Stimulated activated CD4-positive, alpha-beta T cell treated with anti-CD3 and anti-CD28 coated beads, Interleukin-4, amount 100 ng/mL, for 1 hour (primary cell): ENCODE measurements at regions not wholly inside any gene's neighbourhood (a gene's known extent, or its start where the extent isn't known, plus 50 kb on each side); places are given as distances from the start of the nearest gene placed in this dataset.

Experiments
- DNase-seq: peaks from one replicate; pipeline ENCODE4 v3.0.0-alpha.2; 2020

DNA sequence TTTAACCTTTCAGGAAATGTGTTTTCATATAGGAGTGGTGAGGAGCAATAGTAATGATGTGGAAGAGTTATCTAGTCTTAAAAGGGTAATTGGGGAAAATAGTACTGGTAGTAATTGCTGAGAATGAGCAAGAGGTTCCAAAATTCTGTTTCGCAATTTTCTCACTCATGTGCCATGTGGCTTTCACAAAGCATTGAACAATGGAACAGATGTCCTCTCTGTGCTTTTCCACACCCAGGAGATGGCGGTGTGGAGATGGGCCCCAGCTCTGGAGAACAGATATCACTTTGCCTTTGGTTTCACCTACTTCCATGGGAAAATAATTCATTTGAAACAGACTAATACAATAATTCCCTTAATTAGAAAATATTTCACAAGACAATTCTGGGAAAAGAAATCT, 170.0 kb upstream of the SLC10A2 start:
- DNase-seq = no peak

DNA sequence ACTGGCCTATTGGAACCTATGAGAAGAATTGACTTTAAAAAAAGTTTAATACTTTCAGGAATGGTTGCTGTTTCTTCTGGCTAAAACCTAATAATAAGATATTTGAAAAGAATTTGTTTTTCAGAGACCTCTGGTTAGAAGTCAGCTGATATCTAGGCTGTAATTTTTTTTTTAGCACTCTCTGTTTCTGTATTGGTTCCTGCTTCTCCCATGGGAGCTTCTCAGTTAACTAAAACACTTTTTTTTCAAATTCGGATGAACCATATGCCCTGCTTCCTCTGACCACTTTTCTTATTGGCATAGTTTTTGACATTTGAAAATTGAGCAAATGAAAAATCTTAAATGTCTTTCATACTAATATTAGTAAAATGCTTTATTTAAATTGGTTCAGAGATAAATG, 163.5 kb upstream of the SLC10A2 start:
- no peak for DNase-seq

DNA sequence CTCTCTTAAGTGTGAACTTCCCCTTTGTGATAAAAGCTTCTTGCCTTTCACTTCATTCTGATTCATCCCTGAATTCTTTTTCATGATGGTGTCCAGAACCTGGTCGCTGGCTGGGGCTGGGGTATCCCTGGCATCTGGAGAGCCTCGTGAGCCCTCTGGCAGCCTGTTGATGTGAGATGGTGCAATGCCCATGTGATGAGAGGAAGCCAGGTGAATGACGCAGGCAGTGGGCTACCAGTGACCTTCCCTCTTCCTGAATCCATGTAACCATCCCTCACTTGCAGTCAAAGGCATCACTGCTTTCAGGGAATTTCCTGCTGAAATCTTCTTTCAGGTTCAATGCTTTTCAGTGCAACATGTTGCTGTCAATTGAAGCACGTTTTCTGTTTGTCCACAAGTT, 158.6 kb upstream of the SLC10A2 start:
- no peak for DNase-seq

DNA sequence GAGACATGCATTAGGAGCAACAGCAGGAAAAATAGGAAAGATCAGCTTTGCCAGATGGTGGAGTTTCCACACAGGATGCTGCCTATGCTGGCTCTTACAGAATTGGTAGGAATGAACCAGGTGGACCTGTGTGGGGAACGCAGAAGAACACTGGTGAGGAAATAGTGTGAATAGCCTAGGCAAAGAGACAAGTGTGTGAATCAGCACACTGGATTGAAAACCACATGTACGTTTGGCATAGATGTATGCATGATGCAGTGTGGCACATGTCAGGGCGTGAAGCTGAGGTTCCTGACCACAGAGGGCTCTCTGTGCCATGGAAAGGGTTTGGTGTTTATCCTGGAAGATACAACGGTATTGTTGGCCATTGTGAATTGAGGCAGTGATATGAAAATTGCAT, 156.5 kb upstream of the SLC10A2 start:
- no peak for DNase-seq

DNA sequence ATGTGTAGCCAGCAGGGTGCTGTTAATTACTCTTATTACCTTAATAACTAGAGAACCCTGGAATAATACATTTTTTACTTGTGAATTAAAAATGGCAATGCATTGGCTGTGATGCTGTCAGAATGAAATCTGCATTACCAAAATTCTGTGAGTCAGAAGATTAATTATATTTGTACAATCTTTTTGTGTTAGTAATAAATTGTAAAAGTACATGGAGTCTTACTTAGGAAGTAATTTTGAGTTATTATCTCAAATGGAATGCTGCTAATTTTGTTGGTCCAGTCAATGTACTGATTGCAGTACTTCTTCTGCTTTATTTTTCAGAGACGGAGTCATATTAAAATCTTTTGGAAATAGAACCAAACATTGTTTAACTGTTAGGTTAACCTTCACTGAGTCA, 152.0 kb upstream of the SLC10A2 start:
- no peak for DNase-seq

DNA sequence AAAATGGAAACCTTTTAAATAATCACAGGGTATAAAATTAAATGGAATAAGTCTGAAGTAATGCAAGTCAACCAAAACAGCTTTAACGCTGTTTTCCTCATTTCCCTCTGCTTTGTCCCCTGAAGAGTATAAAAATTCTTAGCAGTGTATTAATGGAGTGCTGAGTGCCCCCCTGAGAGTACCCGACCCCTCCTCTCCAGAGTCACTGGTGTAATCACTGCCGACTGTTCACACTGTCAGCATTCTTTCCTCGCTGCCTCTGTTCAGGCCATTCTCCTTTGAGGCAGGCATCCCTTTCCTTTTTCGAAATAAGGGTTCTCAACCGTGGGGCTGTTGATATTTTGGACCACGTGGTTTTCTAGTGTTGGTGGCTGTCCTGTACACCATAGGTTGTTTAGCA, 146.9 kb upstream of the SLC10A2 start:
- no peak for DNase-seq

DNA sequence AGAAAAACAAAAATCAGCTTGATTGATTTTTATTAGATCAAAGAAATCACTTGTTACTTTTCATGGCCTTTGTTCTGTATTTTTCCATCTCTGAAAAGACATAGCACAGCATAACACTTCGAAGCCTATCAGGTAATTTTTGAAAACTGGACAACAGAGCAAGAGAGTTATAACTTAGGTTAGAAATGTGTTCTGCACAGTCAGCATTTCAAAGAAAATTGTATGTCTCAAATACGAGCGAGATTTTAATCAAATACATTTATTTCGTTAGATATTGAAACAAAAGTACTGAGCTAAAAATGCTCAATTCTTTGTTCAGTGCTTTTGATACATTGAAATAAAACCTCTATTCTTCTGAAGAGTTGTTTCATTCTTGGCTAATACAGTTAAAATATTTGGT, 144.1 kb upstream of the SLC10A2 start:
- DNase-seq = no peak

DNA sequence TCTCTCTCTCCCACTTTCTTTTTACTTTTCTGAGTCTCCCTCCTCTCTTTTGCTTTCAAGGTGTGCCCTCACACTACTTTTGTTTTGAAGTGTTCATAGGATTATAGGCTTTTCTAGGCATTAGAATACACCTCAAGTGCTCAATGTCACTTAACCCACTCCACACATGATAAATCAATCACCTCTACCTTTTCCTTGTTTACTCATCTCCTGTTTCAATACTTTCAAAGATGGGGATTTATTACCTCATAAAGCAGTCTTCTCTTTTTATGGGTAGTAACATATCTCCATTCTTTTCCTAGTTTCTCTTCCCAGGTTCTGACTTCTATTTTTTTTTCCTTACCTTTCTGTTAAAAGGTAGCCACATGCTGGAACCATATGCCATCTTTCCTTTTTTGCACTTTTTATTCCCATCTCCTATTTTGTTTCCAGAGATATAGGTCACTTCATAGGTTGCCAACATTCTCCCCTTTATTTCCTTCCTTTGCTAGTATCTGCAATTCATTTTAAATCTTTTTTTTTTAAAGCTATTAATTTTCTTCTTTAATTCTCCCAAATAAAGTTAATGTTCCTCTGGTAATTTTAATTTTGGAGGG, 137.6 kb upstream of the SLC10A2 start:
- DNase-seq = no peak

DNA sequence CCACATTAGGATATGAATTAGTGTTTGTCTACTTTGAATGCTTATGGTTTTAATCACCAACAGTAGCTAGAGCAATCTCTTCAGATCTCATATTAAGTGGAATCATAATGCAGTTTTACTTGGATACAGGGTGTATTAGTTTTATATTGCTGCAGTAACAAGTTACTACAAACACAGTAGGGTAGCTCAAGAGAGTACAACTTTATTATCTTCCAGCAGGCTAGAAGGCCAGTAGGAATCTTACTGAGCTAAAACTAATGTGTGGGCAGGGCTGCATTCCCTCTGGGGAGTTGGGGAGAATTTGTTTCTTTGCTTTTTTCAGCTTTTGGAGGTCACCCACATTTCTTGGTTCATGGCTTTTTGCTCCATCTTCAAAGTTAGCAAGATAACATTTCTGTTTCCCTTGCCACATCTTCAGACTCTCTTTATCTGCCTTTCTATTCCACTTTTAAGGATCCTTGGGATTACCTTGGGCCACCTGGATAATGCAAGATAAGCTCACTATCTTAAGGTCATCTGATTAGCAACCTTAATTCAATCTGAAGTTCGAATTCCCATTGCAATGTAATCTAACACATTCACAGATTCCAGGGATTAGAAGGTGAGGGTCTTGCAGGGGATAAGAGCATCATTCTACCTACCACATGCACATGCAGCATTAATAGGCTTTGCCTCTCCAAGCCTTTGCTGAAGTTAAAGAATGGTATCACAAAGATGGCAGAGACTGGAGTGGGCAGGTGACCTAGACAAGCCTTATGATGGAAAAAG, 134.1 kb upstream of the SLC10A2 start:
- DNase-seq = no peak

DNA sequence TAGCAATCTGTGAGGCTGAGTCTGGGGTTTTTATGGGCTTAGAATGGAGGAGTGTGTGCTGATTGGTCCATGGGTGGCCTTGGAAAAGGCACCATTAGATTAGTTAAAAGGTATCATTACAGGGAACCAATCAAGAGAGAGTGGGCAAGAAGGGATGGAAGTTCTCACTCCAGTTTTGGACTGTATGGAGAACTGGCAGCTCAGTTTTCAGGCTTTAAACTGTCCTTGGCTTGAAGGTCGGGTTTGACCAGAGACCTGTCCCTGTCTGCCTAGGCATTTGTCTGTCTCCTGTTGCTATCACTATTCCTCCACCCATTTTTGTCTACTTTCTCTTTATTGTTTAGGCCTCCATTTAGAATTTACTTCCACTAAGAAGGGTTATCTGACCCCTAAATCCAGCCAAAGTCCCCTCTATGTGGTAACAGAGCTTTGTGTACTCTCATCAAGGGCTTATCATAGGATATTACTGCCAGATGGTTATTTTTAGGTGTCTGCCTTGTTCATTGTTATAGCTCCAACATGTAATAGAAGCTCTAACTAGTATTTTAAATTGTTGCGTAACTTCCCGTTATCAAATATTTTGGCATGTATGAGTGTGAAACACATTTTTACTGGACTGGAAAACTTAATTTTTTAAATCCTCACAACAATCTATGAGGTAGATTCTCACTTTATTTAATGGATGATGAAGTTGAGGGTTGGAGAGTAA, 133.3 kb upstream of the SLC10A2 start:
- DNase-seq = no peak

DNA sequence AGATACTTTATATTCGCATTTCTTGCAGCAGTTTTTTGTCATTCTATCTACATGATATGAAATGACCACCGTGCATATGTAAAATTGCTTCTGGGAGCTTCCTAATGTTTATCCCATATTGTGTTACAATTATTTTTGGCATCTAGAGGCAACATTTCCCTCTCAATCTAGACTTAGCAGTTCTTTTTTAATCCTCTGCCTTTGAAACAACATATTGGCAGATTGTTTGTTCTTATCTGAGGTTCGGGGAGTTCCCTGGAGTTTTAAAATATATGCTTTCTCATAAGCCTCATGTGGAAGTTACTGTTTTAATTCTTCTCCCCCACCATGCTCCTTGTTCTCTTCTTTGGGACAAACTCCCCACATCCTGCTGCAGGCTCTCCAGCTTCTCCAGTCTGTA, 130.1 kb upstream of the SLC10A2 start:
- DNase-seq = no peak

DNA sequence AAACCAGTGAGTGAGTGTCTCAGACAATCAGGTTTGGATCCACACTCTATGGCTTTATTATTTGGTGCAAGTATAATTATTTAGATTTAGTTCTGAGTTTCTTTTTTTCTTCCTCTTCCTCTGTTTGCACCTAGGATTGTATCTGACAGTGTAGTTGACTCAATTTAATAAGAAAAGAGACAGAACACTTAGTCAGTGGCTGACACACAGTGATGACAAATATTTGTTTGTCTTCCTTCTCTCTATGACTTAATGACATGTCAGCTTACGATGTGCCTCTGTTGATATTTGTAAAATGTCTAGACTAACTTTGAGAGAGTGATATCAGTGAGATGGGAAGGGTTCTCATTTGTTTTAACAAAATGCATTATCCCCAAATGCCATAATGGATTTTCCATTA, 129.5 kb upstream of the SLC10A2 start:
- no peak for DNase-seq

DNA sequence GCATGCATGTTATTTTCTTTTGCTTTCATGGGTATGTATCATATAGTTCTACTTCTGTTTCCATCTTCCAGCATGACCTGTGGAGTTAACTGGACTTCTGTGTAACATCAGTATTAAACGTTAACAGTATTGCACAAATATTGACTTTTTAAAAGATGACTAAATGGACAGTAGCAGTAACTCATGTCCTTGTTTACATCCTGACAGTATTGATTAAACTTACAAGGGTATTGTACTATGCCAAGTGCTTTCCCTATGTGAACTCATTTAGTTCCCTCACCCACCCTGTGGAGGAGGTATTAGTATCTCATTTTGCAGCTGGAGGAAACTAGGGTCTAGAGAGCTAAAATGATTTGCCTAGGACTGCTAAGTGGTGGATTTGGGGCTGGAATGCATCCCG, 128.7 kb upstream of the SLC10A2 start:
- no peak for DNase-seq

DNA sequence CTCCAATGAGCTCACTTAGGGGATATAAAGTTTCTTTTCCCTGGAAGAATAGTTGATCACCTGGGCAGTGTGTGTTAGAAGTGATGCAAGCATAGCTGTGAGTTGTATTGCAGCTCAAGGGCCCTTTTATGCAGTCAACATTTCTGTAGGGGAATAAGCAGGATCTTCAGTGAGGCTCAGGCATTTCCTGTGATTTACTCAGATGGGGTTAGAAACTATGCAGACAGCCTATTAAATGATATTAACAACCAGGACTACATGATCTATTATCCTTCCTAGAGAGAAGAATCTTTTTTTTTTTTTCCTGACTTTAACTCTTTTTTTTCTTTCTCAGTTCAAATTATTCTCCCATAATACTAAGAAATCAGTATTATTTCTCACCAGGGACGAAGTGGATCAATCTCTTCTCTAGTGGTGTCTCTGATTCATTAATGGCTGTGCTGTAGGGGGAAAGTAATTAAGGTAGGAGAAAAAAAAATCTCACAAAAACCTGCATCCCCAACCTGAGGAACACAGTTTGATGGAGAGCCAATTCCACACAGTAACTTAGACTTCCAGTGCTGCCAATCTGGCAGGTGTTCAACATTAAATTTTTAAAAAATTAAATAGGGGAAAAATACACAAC, 126.4 kb upstream of the SLC10A2 start:
- DNase-seq = no peak

DNA sequence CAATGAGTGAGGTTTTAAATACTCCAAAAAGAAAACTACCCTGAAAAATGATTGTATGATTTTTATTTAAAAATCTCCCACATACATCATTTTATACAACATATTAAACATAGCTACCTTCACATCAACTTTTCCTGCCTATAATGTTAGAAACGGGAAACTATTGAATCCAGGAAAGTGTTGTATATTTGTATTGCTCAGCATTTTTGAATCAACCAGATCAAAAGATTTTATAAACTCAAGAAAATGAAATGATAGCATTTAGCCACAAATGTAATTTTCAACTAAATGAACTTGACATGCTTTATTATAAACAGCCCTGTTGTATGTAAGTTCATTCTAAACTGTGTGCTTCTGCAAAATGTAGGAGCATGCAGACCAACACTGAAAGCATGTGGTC, 124.6 kb upstream of the SLC10A2 start:
- DNase-seq = no peak

DNA sequence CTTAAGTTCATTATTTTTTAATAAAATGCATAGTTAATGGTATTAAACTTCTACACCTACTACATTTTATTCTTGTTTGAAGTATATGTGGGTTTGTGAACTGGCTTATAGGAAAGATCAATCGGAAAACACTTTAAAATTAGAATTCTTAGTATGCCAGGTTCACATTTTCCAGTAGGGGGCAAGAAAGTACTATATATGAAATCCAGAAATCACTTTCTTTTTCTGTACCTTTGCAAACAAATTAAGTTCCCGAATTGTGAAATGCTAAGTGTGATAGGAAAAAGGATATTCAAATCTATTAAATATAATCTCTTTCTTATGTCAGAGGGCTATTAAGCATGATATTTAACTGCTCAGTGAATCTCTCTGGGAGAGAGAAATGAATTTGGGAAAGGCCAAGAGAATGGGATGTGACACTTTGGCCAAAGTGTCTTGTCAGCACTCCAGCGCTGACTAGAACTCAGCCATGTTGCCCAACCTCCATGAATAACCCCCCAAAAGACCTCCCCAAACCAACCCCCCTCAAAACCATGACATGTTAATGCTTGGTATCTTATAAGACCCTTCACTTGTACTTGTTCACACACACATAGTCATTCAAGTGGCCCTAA, 122.6 kb upstream of the SLC10A2 start:
- DNase-seq = no peak

DNA sequence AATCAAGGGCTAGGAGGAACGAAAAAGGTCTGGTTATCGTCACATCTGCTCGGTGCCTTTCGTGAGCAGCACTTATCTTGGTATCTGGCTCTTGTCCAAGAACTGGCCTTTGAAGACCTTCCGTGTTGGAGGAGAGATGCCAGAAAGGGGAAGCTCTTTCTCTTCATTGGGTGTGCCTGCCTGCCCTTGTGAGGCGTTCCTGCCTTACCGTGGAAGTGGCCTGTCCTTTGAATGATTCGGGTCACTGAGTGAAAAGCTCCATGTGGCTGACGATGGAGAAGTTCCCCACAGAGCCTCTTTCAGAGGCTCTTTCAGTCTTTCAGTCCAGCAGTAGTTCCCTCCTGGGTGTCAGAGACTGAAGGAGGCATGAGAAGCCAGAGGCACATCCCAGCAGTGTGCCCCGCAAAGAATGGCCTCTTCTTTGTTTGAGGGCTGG, 121.5 kb upstream of the SLC10A2 start:
- DNase-seq = no peak

DNA sequence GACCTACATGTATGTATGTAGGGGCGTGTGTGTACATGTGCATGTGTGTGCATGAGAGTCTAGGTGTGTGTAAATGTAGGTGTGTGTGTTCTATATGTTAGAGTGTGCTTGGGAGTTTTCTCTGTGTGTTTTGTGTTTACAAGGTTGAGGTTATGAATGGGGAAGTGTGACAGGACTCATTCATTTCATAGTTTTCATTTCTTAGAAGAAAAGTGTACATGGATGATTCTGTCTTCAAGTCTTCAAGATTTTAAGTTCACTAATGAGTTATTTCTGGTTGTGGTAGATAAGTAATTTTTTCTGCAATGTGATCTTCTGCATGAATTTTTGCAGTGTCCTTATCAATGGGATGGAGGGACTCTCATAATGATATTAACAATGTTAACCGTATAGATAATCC, 118.2 kb upstream of the SLC10A2 start:
- no peak for DNase-seq

DNA sequence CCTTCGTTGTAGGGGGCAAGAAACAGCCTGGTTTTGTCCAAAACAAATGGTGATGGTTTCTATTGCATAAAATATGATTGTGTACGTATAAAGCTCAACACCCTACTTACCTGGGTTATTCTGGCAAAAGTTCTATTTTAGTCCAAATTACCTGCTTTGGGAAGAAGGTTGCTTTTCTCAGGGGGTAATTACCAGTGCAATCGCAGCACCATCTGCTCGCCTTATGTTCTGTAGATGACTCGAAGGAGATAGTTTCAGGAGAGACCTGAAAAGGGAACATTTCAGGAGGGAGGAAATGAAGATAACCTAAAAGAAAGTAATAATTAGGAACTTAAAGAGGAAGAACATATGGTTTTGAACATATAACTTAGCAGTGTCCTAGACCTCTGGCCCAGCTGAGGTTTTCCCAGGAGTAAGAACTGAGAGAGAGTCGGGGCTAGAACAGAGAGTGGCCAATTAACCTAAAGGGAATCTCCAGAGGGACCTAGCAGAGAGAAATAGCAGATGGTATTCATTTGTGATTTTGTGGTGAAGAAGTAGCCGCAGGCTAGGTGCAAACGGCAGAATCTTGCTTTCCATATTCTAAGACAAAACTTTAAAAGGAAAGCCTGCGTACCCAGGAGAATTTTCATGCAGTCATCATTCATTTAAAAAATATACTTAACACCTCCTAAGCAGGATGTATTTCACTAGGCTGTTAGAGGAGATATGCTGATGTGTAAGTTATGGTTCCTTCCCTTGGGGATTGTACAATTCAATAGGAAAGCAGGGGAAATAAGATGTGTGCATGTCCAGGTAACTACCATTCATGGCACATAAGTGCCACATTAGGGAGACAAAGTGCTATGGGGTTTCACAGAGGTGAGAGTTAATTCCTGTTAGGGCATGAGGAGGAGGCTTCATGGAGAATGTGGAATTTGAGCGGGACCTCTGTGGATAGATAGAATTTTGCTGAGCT, 113.0 kb upstream of the SLC10A2 start:
- no peak for DNase-seq

DNA sequence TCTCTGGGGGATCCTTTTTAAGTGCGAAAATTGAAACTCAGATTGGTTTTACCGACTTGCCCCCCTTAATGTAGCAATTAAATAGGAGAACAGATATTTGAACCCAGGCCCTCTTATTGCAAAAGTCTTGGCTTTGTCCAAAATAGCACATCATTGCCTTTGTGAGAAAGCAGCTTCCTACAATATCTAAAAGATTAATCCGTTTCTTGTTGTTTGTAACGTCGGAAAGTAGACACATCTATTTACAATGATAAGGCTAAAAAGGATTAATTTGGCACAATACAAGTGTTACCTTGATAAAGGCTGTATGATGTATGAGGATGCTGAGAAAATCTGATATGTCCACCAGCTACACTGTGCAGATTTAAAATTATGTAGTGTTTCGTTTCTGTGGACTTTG, 108.7 kb upstream of the SLC10A2 start:
- no peak for DNase-seq

DNA sequence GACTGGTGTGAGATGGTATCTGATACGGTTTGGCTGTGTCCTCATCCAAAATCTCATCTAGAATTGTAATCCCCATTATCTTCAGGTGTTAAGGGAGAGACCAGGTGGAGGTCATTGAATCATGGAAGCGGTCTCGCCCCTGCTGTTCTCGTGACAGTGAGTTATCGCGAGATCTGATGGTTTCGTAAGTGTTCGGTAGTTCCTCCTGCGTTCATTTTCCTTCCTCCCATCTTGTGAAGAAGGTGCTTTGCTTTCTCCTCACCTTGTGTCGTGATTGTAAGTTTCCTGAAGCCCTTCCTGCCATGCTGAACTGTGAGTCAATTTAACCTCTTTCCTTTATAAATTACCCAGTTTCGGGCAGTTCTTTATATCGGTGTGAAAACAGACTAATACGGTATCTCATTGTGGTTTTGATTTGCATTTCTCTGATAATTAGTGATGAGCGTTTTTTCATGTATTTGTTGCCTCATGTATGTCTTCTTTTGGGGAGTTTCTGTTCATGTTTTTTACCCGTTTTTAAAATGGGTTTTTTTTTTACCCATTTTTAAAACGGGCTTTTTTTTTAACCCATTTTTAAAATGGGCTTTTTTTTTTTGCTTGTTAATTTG, 102.8 kb upstream of the SLC10A2 start:
- no peak for DNase-seq

DNA sequence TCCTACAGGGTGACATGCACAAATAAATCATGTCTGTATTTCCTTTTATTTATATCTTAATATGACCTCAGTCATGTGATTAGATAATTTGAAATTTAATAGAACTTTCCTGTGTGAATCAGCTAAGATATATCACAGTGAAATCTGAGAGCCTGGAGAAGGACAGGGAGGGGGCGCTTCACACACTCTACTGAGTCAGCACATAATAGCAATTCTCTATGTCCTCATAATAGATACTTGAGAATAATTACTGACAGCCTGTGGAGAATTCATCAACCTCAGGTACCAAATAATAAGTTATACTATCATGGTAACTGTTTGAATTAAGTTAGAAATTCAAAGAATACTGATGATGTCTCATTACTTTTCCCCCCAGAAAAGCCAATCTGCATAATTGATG, 98.0 kb upstream of the SLC10A2 start:
- no peak for DNase-seq
